ENCODE measurements at regions not wholly inside any gene's neighbourhood (a gene's known extent, or its start where the extent isn't known, plus 50 kb on each side); places are given as distances from the start of the nearest gene placed in this dataset.

DNA sequence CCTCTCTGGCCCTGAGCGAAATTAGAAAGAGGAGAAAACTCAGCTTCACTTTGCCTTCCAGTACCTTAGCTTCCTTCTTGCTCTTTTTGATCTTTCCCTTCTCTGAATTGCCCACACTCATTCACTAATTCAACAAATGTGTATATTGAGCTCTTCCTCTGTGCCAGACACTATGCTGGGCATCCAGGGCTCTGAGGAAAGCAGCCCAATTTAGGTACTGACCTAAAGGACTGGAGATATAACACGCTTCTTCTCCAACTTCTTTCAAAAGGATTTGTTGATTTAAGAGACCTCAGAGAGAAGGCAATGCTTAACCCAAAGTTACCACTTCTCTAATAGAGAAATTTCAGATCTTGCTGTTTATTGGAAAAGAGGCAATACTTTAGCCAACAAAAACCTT is 103.6 kb downstream of the TMPRSS5 start (continued):
- no peak for TF ChIP-seq RFX1 (IDR thresholded peaks at IDR 0.05)
- no peak for TF ChIP-seq CSDE1 (IDR thresholded peaks at IDR 0.05)
- TF ChIP-seq ZNF696 (CRISPR knock-in tag; conservative IDR thresholded peaks at IDR 0.05), result no peak
- no peak for TF ChIP-seq SUPT5H (IDR thresholded peaks at IDR 0.05)
- no peak for TF ChIP-seq RCOR1 (IDR thresholded peaks at IDR 0.05; ENCODE audit: borderline replicate concordance in 1 of 2, low read depth in 2 of 2, low read length in 2 of 2)

DNA sequence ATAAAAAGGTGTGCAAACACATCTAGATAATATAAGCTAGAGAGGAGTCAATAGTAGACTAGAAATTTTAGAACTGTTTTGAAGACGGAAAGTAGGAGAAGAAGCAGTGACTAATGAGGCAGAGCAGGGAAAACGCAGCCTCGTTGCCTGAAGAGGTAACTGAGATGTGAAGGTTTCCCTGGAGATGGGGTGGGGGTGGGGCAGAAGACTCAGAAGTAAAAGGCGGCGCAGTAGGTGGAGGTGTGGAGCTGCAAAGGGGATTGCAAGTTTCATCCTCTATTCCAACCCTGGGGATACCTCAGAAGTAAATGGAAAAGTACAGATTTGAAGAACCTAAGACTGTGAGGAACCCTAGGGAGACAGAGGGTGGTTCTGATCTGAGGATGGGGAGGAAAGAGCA is 109.5 kb downstream of the TMPRSS5 start:
- no TSS peak for BruUV-seq (replicated peaks)
- Histone ChIP-seq H3K79me2 (ENCODE audit: control insufficient read depth, insufficient read depth, low read length) (no peaks in the 10 kb centered on the region), H4K20me1 (replicated peaks; ENCODE audit: control insufficient read depth, insufficient read depth, low read length) (no peaks in the 10 kb centered on the region), H3K27ac (ENCODE audit: extremely low read depth, low read depth, low read length) (no peak overlapping the region), H3K27me3 (ENCODE audit: control insufficient read depth in 2 of 2, insufficient read depth in 2 of 2, low read length in 2 of 2) (no peaks in the 10 kb centered on the region), H3K36me3 (ENCODE audit: control insufficient read depth, insufficient read depth, low read length) (no peaks in the 10 kb centered on the region), H3K4me1 (replicated peaks in 1 of 2; ENCODE audit: control insufficient read depth in 2 of 2, insufficient read depth in 2 of 2, low read length in 2 of 2) (peaks cover 0 to 9% of the 10 kb centered on the region in 2 experiments; a peak in 4 of 5 replicates), H2AFZ (ENCODE audit: low read depth, low read length) (no peak overlapping the region), H3K9me3 (replicated peaks; ENCODE audit: control insufficient read depth, insufficient read depth, low read depth, low read length) (no peaks in the 10 kb centered on the region), H3K9ac (ENCODE audit: insufficient read depth in 1 of 2, low read depth in 2 of 2, low read length in 2 of 2) (no peak overlapping the region), H3K4me3 (no peak overlapping the region), H3K9me1 (ENCODE audit: control insufficient read depth, insufficient read depth, low read length) (no peaks in the 10 kb centered on the region), H3K4me2 (ENCODE audit: insufficient read depth, low read length) (no peak overlapping the region)
- POLR2A ChIA-PET, result interaction anchor here (0.8 to 2.2 kb wide), 2 partner anchors 8 to 9 kb away, joined by 3 to 7 read pairs; no protein-coding TSS in a partner anchor
- TF ChIP-seq MCM5 (IDR thresholded peaks at IDR 0.05; ENCODE audit: low read depth) (no peak), MAZ (CRISPR knock-in tag; conservative IDR thresholded peaks at IDR 0.05 in 1 of 2, IDR thresholded peaks at IDR 0.05 in 1 of 2) (no peak), CEBPB (tag; IDR thresholded peaks at IDR 0.05) (no peak), NRF1 (conservative IDR thresholded peaks at IDR 0.05 in 1 of 2, IDR thresholded peaks at IDR 0.05 in 1 of 2) (no peak), ZNF699 (CRISPR knock-in tag; IDR thresholded peaks at IDR 0.05; ENCODE audit: insufficient replicate concordance) (no peak), SNIP1 (IDR thresholded peaks at IDR 0.05; ENCODE audit: low read depth) (no peak), RFX1 (IDR thresholded peaks at IDR 0.05) (no peak), GTF2E2 (tag; IDR thresholded peaks at IDR 0.05) (no peak), TCF3 (CRISPR knock-in tag; IDR thresholded peaks at IDR 0.05) (no peak), RBM15 (IDR thresholded peaks at IDR 0.05; ENCODE audit: insufficient read depth, low read length) (no peak), ZNF121 (CRISPR knock-in tag; conservative IDR thresholded peaks at IDR 0.05) (no peak), ZFP36 (IDR thresholded peaks at IDR 0.05; ENCODE audit: low read depth, low read length, partially characterized antibody) (no peak)
- TF ChIP-seq, protein P1, sequence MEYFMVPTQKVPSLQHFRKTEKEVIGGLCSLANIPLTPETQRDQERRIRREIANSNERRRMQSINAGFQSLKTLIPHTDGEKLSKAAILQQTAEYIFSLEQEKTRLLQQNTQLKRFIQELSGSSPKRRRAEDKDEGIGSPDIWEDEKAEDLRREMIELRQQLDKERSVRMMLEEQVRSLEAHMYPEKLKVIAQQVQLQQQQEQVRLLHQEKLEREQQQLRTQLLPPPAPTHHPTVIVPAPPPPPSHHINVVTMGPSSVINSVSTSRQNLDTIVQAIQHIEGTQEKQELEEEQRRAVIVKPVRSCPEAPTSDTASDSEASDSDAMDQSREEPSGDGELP (CRISPR knock-in tag; IDR thresholded peaks at IDR 0.05; ENCODE audit: borderline replicate concordance), result no peak
- TF ChIP-seq, protein P2, sequence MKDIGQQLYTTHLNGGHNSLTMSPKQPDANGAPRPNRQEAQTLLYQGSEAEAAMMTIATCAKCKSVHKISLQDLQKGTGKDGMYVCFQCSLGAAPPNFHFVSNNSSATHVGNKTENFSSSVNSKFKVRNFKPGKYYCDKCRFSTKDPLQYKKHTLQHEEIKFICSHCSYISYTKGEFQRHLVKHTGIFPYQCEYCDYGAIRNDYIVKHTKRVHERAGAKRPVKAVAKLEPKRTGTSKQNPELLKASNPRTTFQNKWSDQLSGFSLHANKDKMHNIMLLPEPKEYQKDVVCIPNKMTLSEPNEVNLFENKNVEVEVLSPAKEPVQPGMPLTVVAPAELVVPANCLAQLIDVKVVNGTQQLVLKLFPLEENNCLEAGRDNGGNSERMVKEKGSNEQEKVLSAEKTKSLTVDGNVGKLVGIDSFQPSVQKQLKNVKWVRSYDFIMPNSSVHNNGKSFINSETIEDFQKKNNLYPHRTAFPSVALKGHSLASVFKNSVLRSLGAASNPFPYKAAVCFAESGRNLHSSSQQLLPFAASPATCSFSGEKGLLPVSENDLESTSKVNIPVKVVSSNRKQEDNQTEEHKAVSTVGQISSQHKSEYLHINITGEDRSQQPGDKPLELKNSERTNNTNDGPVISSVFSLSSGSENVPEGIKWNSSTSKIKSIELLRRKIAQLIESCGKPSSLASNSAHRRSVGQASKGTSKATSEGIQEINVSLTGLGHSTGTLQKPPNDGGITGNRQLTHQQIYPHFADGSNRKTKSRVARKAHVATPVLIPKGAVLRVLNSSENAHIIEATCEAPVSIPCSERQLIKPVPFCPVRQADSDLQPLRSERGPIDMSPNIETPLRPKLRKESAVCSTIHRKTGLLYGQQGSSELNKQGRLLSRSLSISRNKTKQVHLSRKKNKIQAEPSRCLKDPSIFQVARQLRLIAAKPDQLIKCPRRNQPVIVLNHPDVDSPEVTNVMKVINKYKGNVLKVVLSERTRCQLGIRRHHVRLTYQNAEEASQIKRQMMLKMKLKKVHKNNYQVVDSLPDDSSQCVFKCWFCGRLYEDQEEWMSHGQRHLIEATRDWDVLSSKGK (CRISPR knock-in tag; IDR thresholded peaks at IDR 0.05), result no peak
- CTCF ChIA-PET (ENCODE audit: low intra/inter-chr PET ratio), result no interaction called here
- ATAC-seq (no peak), DNase-seq (ENCODE audit: extremely low read depth in 1 of 4, low spot score in 3 of 4) (no peak), FAIRE-seq (no peak)
- in situ Hi-C loops (cut with MboI), result no loop called here
- 35% methylated on average over 5 of the region's 5 CpGs for WGBS (ENCODE audit: insufficient coverage, low coverage, missing lambda C conversion rate)
- intact Hi-C loops (cut with micrococcal nuclease), result loop anchor here (10.0 kb wide), 1 partner anchor 668 kb away; no protein-coding TSS in a partner anchor

Measured in K562 (cell line).